ENCODE measurements at regions not wholly inside any gene's neighbourhood (a gene's known extent, or its start where the extent isn't known, plus 50 kb on each side); places are given as distances from the start of the nearest gene placed in this dataset. TPM values are rescaled to one million over a fixed set of nuclear protein-coding genes. Genes with fewer than 3 reads are reported as not detected.

DNA sequence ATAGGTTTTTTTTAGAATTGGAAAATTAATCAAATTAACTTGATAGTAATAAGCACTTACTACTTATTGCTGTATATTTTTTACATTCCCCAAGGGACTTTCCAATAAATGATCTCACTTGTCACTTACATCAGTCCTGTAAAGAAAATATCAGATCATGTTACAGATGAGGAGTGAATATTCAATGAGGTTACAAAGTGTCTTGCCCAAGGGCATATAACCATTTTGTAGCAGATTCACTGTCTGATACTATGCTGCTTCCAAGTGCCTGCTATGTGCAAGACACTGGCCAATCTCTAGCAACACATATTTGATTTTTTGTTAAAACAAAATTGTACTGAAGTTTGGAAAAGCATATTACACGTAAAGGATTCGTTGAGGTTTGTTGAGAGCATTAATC lies 1287.7 kb downstream of the FAM133A start:
- H3K79me2 ChIP-seq (ENCODE audit: insufficient read depth, low read length), result no peaks in the 10 kb centered on the region
- no peak overlapping the region for H2AFZ ChIP-seq (ENCODE audit: low read length)
- no peaks in the 10 kb centered on the region for H3K9me3 ChIP-seq (ENCODE audit: low read depth, low read length)
- no peak overlapping the region for H3K4me2 ChIP-seq (ENCODE audit: insufficient read depth, low read length)
- no peak for DNase-seq (ENCODE audit: insufficient read length, low spot score, missing footprints)
- no peaks in the 10 kb centered on the region for H3K27me3 ChIP-seq (ENCODE audit: insufficient read depth, low read length)
- TF ChIP-seq, protein P1, sequence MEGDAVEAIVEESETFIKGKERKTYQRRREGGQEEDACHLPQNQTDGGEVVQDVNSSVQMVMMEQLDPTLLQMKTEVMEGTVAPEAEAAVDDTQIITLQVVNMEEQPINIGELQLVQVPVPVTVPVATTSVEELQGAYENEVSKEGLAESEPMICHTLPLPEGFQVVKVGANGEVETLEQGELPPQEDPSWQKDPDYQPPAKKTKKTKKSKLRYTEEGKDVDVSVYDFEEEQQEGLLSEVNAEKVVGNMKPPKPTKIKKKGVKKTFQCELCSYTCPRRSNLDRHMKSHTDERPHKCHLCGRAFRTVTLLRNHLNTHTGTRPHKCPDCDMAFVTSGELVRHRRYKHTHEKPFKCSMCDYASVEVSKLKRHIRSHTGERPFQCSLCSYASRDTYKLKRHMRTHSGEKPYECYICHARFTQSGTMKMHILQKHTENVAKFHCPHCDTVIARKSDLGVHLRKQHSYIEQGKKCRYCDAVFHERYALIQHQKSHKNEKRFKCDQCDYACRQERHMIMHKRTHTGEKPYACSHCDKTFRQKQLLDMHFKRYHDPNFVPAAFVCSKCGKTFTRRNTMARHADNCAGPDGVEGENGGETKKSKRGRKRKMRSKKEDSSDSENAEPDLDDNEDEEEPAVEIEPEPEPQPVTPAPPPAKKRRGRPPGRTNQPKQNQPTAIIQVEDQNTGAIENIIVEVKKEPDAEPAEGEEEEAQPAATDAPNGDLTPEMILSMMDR (IDR thresholded peaks at IDR 0.05; ENCODE audit: extremely low read depth, low read depth, low read length), result no peak
- no peaks in the 10 kb centered on the region for H3K36me3 ChIP-seq (ENCODE audit: insufficient read depth, low read length)
- no peak overlapping the region for H3K4me3 ChIP-seq (ENCODE audit: insufficient read depth, low read length)
- H4K20me1 ChIP-seq (ENCODE audit: insufficient read depth, low read length), result no peaks in the 10 kb centered on the region
- H3K27ac ChIP-seq (ENCODE audit: low read depth, low read length), result no peak overlapping the region
- no peaks in the 10 kb centered on the region for H3K4me1 ChIP-seq (ENCODE audit: insufficient read depth, low read length)

DNA sequence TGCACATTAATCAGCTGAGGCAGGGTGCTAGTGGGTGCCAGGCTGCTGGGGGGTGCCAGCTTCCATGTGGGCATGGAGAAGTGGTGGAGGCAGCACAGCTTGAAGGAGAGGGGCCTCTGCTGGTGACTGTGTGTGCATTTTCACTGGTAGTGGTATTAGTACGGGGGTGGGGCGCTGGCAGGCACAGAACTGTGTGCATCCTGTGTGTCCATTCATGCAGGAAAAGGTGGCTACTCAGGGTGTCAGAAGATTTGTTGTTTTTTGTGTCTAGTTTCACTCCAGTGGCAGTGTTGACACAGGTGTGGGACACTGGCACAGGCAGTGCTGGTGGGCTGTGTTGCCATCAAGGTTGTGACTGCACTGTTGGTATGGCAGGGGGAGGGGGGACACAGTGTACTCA lies 1303.6 kb downstream of the FAM133A start:
- H2AFZ ChIP-seq (ENCODE audit: low read length), result no peak overlapping the region
- no peaks in the 10 kb centered on the region for H3K36me3 ChIP-seq (ENCODE audit: insufficient read depth, low read length)
- H4K20me1 ChIP-seq (ENCODE audit: insufficient read depth, low read length), result no peaks in the 10 kb centered on the region
- no peaks in the 10 kb centered on the region for H3K27me3 ChIP-seq (ENCODE audit: insufficient read depth, low read length)
- no peak overlapping the region for H3K27ac ChIP-seq (ENCODE audit: low read depth, low read length)
- H3K4me1 ChIP-seq (ENCODE audit: insufficient read depth, low read length), result no peaks in the 10 kb centered on the region
- H3K9me3 ChIP-seq (ENCODE audit: low read depth, low read length), result no peaks in the 10 kb centered on the region
- H3K4me2 ChIP-seq (ENCODE audit: insufficient read depth, low read length), result no peak overlapping the region
- no peaks in the 10 kb centered on the region for H3K79me2 ChIP-seq (ENCODE audit: insufficient read depth, low read length)
- TF ChIP-seq, protein P1 (IDR thresholded peaks at IDR 0.05; ENCODE audit: extremely low read depth, low read depth, low read length), result no peak
- peak; percentile 13 for DNase-seq (ENCODE audit: insufficient read length, low spot score, missing footprints)
- H3K4me3 ChIP-seq (ENCODE audit: insufficient read depth, low read length), result no peak overlapping the region

DNA sequence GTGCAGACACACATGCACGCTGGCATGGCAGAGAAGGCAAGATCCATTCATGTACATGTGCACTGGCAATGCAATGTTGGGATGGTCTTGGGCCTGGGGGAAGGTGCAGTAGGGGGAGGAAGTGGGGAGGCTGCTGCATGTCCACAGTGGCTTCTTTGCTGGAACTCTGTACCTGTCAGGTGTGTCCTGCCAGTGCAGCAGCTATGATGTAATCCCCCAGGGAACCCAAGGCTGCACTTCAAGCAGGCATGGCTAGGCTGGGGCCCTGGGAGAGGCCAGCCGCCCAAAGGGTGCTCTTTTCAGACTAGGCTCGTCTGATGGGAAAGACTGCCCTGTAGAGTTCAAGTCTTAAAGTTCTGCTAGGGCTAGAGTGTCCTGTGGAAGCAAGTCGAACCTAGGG lies 1304.0 kb downstream of the FAM133A start:
- no peak for DNase-seq (ENCODE audit: insufficient read length, low spot score, missing footprints)
- TF ChIP-seq, protein P1 (IDR thresholded peaks at IDR 0.05; ENCODE audit: extremely low read depth, low read depth, low read length), result no peak
- no peaks in the 10 kb centered on the region for H3K27me3 ChIP-seq (ENCODE audit: insufficient read depth, low read length)
- no peak overlapping the region for H3K4me2 ChIP-seq (ENCODE audit: insufficient read depth, low read length)
- H3K9me3 ChIP-seq (ENCODE audit: low read depth, low read length), result no peaks in the 10 kb centered on the region
- no peaks in the 10 kb centered on the region for H3K4me1 ChIP-seq (ENCODE audit: insufficient read depth, low read length)
- no peaks in the 10 kb centered on the region for H4K20me1 ChIP-seq (ENCODE audit: insufficient read depth, low read length)
- H3K36me3 ChIP-seq (ENCODE audit: insufficient read depth, low read length), result no peaks in the 10 kb centered on the region
- H3K4me3 ChIP-seq (ENCODE audit: insufficient read depth, low read length), result no peak overlapping the region
- no peak overlapping the region for H2AFZ ChIP-seq (ENCODE audit: low read length)
- no peaks in the 10 kb centered on the region for H3K79me2 ChIP-seq (ENCODE audit: insufficient read depth, low read length)
- no peak overlapping the region for H3K27ac ChIP-seq (ENCODE audit: low read depth, low read length)

Small RNA genes in the stretch of these regions (small RNA-seq; reads per million reads assigned to genes)
- not detected for gene RF00019

Data from osteoblast (primary cell).